ENCODE measurements at regions not wholly inside any gene's neighbourhood (a gene's known extent, or its start where the extent isn't known, plus 50 kb on each side); places are given as distances from the start of the nearest gene placed in this dataset.
"Not testable (repeated sequence)": the region's sequence is repeated elsewhere in the genome, so short reads cannot be mapped to it uniquely, and the experiment has no call there.

DNA sequence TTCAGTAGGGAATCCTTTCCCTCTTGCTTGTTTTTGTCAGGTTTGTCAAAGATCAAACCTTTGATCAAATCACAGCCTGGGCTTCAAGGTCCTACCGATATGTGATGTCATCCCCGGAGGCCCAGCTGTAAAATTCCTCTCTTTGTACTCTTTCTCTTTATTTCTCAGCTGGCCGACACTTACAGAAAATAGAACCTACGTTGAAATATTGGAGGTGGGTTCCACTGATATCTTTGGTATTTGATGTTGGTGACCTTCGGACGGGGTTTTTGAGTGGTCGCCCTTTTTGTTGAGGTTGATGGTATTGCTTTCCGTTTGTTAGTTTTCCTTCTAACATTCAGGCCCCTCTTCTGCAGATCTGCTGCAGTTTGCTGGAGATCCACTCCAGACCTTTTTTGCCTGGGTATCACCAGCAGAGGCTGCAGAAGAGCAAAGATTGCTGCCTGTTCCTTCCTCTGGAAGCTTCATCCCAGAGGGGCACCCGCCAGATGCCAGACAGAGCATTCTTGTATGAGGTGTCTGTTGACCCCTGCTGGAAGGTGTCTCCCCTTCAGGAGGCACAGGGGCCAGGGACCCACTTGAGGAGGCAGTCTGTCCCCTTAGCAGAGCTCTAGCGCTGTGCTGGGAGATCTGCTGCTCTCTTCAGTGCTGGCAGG is 316.3 kb downstream of the MAN2A1 start:
- H3K4me1 ChIP-seq (replicated peaks in 1 of 4; ENCODE audit: control insufficient read depth in 3 of 4, insufficient read depth in 4 of 4, low read length in 3 of 4); H2BK5ac ChIP-seq (ENCODE audit: low read depth, low read length); H2BK120ac ChIP-seq (replicated peaks; ENCODE audit: low read depth, low read length); H4K20me1 ChIP-seq (replicated peaks in 1 of 2; ENCODE audit: control insufficient read depth in 1 of 2, insufficient read depth in 2 of 2, low read length in 2 of 2); H4K5ac ChIP-seq (ENCODE audit: insufficient read length, low read depth, low read length); DNase-seq (ENCODE audit: low read depth in 1 of 2, low spot score in 2 of 2); H3K27ac ChIP-seq (ENCODE audit: low read depth, low read length); H3K9ac ChIP-seq (replicated peaks in 1 of 4; ENCODE audit: extremely low read depth in 1 of 4, low read depth in 3 of 4, low read length in 3 of 4); H4K8ac ChIP-seq (ENCODE audit: extremely low read depth, insufficient read depth, low read length); H3K79me2 ChIP-seq (ENCODE audit: control insufficient read depth in 1 of 2, insufficient read depth in 2 of 2, low read length in 2 of 2); H3K56ac ChIP-seq (replicated peaks; ENCODE audit: insufficient read length, low read depth, low read length); H3K23ac ChIP-seq (ENCODE audit: insufficient read length); H2AFZ ChIP-seq (ENCODE audit: low read length); H3K4me3 ChIP-seq (ENCODE audit: extremely low read depth in 1 of 4, insufficient read depth in 2 of 4, low read depth in 3 of 4, low read length in 4 of 4); H3K27me3 ChIP-seq (replicated peaks in 1 of 4; ENCODE audit: control insufficient read depth in 3 of 4, extremely low read depth in 1 of 4, insufficient read depth in 3 of 4, low read length in 3 of 4); H3K23me2 ChIP-seq (ENCODE audit: low read depth, low read length); H2AK5ac ChIP-seq (ENCODE audit: low read depth, low read length); H3K9me3 ChIP-seq (ENCODE audit: insufficient read depth in 2 of 2, low read depth in 1 of 2, low read length in 1 of 2); H3K36me3 ChIP-seq (ENCODE audit: control insufficient read depth in 2 of 4, insufficient read depth in 4 of 4, low read length in 3 of 4); FAIRE-seq; H3K4ac ChIP-seq (replicated peaks; ENCODE audit: insufficient read length, low read depth, low read length); H3K18ac ChIP-seq (ENCODE audit: extremely low read depth, low read length); H2BK12ac ChIP-seq (ENCODE audit: low read depth, low read length); H3K79me1 ChIP-seq (ENCODE audit: low read depth, low read length); H4K91ac ChIP-seq (replicated peaks; ENCODE audit: insufficient read length, low read length); H3K14ac ChIP-seq (ENCODE audit: insufficient read length); H3K4me2 ChIP-seq (ENCODE audit: insufficient read depth in 1 of 2, low read depth in 2 of 2, low read length in 2 of 2); POLR2A ChIA-PET (ENCODE audit: partially characterized antibody); H2BK20ac ChIP-seq (ENCODE audit: low read length); H2BK15ac ChIP-seq (ENCODE audit: low read length): not testable (repeated sequence)
- 98% methylated on average over 9 of the region's 10 CpGs; no CpG with 5 or more reads in 1 of the 2 experiments for WGBS, 2 experiments (ENCODE audit: extremely low coverage in 1 of 2, insufficient coverage in 1 of 2, insufficient read length in 1 of 2, insufficient replicate concordance in 2 of 2, low coverage in 1 of 2, low lambda C conversion rate in 2 of 2, missing lambda C conversion rate in 1 of 2)
- CTCF ChIA-PET (ENCODE audit: partially characterized antibody) = interaction anchor here (0.6 to 1.4 kb wide), 2 partner anchors 334 to 360 kb away, joined by 3 to 5 read pairs; no protein-coding TSS in a partner anchor
- peak; percentile 34 to 36; a peak in 3 of 4 replicates for TF ChIP-seq RAD21 (IDR thresholded peaks at IDR 0.05 in 1 of 2, conservative IDR thresholded peaks at IDR 0.05 in 1 of 2; ENCODE audit: low read depth in 2 of 2, low read length in 2 of 2)
- TF ChIP-seq CTCF (IDR thresholded peaks at IDR 0.05; ENCODE audit: control extremely low read depth in 1 of 3, insufficient read depth in 1 of 3, low read depth in 1 of 3, low read length in 3 of 3) = peak in 2 of 3 experiments; percentile 6 to 24; a peak in 1 of 4 replicates
